Aorta (tissue), 5 donors: ENCODE measurements at regions not wholly inside any gene's neighbourhood (a gene's known extent, or its start where the extent isn't known, plus 50 kb on each side); places are given as distances from the start of the nearest gene placed in this dataset.

ENCODE experiments used
- ATAC-seq: fragments of 200-7000 bp; cut with Tn5 transposase; one replicate; pipeline ENCODE4 v1.9.1; 2022; ENCODE audit warnings: moderate library complexity; ENCODE audit not compliant: low FRiP score
- DNase-seq, 2 donors: peaks; one replicate each; pipeline ENCODE4 v3.0.0-alpha.2; 2020
- H3K27ac ChIP-seq, 2 donors: one replicate each; pipeline ENCODE4 v1.5.1; 2013; ENCODE audit warnings: low read length in 2 of 2, mild to moderate bottlenecking in 2 of 2, moderate library complexity in 2 of 2, control low read depth in 1 of 2, inconsistent platforms in 1 of 2, low read depth in 1 of 2
- H3K27me3 ChIP-seq, 2 donors: one replicate each; pipeline ENCODE4 v1.6.1; 2013; ENCODE audit warnings: control low read depth in 1 of 2, low read length in 1 of 2, mild to moderate bottlenecking in 1 of 2, moderate library complexity in 1 of 2; ENCODE audit not compliant: insufficient read depth in 2 of 2, control insufficient read depth in 1 of 2
- H3K36me3 ChIP-seq, 2 donors: one replicate each; pipeline ENCODE4 v1.6.1; 2013; ENCODE audit warnings: control low read depth in 1 of 2, low read length in 1 of 2, mild to moderate bottlenecking in 1 of 2; ENCODE audit not compliant: insufficient read depth in 2 of 2, control insufficient read depth in 1 of 2
- H3K4me1 ChIP-seq, 2 donors: one replicate each; pipeline ENCODE4 v1.6.1; 2013; ENCODE audit warnings: low read length in 2 of 2, control low read depth in 1 of 2, mild to moderate bottlenecking in 1 of 2, moderate library complexity in 1 of 2; ENCODE audit not compliant: insufficient read depth in 2 of 2, control insufficient read depth in 1 of 2
- H3K4me3 ChIP-seq, 2 donors: one replicate each; pipeline ENCODE4 v1.5.1; 2013; ENCODE audit warnings: low read length in 2 of 2, control low read depth in 1 of 2, mild to moderate bottlenecking in 1 of 2
- H3K9me3 ChIP-seq: one replicate; pipeline ENCODE4 v1.6.1; 2013; ENCODE audit warnings: mild to moderate bottlenecking, low read length; ENCODE audit not compliant: control insufficient read depth
- WGBS, 2 donors: extraction: QIAGEN DNeasy Blood & Tissue Kit; methylation state at CpG; one replicate each; pipeline ENCODE4 v1.1.7; 2013; 5-methylcytosine and 5-hydroxymethylcytosine counted together
- intact Hi-C, 2 donors: fragments of 100-400 bp; cut with DNase I; formaldehyde crosslinking; loops; one replicate each; pipeline versions ENCODE4 v1.14.2 to v1.15.0; 2022
- donor health status: healthy with polysubstance abuse.
- donor health status: Bipolar disorder and iron deficiency.
- donor health status: DM: no; HTN: no; CAD: no.
- donor health status: DM: no; HTN: no; CAD: no.
- donor health status: DM: yes; HTN: yes; CAD: no.

DNA sequence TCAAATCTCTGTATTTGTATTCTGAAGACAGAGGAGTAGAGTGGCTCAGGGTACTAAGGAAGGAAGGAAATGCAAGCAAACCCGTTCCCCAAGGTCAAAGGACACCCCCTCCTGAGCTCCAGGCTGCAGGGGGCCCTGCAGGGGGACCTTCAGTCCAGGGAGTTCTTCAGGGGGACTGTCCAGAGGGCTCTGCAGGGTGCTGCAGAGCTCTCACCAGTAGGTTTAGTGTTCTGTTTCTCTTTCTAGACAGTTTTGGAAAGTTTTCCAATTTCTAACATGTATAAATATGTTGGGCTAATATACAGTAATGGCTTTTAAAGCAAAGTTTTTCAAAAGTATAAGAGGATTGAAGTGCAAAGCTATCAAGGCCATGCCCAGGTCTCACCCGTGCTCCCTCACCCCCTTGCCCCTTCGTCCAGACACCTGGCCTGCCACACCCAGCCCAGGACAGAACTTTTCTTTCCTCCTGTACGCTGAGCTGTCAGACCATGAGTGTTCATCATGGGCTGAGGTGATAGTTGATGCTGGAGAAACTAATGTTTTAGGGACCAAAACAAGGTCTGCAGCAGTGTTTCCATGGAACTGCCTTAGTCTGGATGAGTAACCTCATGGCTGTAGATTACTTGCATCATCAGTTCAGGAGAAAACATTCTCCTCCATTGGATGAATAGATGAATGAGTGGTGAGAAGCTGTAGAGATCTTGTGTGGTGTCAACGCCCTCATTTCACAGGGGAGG lies 134.2 kb downstream of the GLI2 start:
- Histone ChIP-seq H3K27ac (no peak overlapping the region), H3K36me3 (no peaks in the 10 kb centered on the region), H3K4me1 (no peaks in the 10 kb centered on the region), H3K9me3 (no peaks in the 10 kb centered on the region), H3K4me3 (no peak overlapping the region), H3K27me3 (no peaks in the 10 kb centered on the region)
- DNase-seq (peak in 1 of 2 donors; percentile 4), ATAC-seq (no peak)
- intact Hi-C loops, result loop anchor here (5.0 kb wide), 1 partner anchor 42 kb away; no protein-coding TSS in a partner anchor
- 77 to 78% methylated on average over 5 of the region's 5 CpGs for WGBS, 2 donors

DNA sequence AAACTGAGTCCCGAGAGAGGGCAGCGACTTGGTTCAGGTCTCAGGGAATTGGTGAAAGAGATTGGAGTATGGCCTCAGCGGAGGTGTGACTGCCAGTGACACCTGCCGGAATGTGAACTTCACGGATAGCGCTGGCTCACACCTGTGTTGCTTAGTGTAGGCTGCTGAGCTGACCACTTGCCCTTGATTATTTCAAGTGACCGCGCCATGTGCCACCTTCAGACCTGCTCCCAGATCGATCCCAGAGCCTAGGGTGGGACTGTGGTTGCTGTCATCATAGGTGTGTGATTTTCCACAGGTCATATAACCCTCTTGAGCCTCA lies 134.8 kb downstream of the GLI2 start:
- 95 to 97% methylated on average over 9 of the region's 9 CpGs for WGBS, 2 donors
- no peaks in the 10 kb centered on the region for H3K27me3 ChIP-seq
- intact Hi-C loops, result no loop called here
- DNase-seq, result peak; percentile 17 to 42
- no peak for ATAC-seq
- no peaks in the 10 kb centered on the region for H3K36me3 ChIP-seq
- H3K4me3 ChIP-seq, result no peak overlapping the region
- no peaks in the 10 kb centered on the region for H3K9me3 ChIP-seq
- H3K27ac ChIP-seq, result no peak overlapping the region
- no peaks in the 10 kb centered on the region for H3K4me1 ChIP-seq

- Histone ChIP-seq H3K36me3 (no peaks in the 10 kb centered on the region), H3K27me3 (no peaks in the 10 kb centered on the region), H3K9me3 (no peaks in the 10 kb centered on the region), H3K4me3 (no peak overlapping the region), H3K27ac (no peak overlapping the region), H3K4me1 (no peaks in the 10 kb centered on the region)
- DNase-seq (peak; percentile 17 to 53), ATAC-seq (no peak)
- 93% methylated on average over 10 of the region's 10 CpGs for WGBS, 2 donors
- intact Hi-C loops, result no loop called here
Observed at GRCh38 chr2:120871016-120871635, 135.5 kb downstream of the GLI2 start.

- intact Hi-C loops, result no loop called here
- H3K27me3 ChIP-seq, result no peaks in the 10 kb centered on the region
- no peaks in the 10 kb centered on the region for H3K36me3 ChIP-seq
- ATAC-seq, result no peak
- no peaks in the 10 kb centered on the region for H3K4me1 ChIP-seq
- WGBS, 2 donors, result 87 to 90% methylated on average over 7 of the region's 7 CpGs
- H3K4me3 ChIP-seq, result no peak overlapping the region
- H3K27ac ChIP-seq, result no peak overlapping the region
- H3K9me3 ChIP-seq, result no peaks in the 10 kb centered on the region
- DNase-seq, result peak; percentile 41 to 56
Observed at GRCh38 chr2:120871881-120872620, 136.4 kb downstream of the GLI2 start.

- DNase-seq (peak; percentile 59 to 77), ATAC-seq (peak; percentile 49)
- Histone ChIP-seq H3K4me1 (no peaks in the 10 kb centered on the region), H3K4me3 (no peak overlapping the region), H3K36me3 (no peaks in the 10 kb centered on the region), H3K27me3 (no peaks in the 10 kb centered on the region), H3K9me3 (no peaks in the 10 kb centered on the region), H3K27ac (peak overlapping the region in 1 of 2 donors; percentile 4)
- WGBS, 2 donors, result 13% methylated on average over 27 of the region's 27 CpGs
- intact Hi-C loops, result no loop called here
Observed at GRCh38 chr2:120873958-120874887, 138.6 kb downstream of the GLI2 start.

DNA sequence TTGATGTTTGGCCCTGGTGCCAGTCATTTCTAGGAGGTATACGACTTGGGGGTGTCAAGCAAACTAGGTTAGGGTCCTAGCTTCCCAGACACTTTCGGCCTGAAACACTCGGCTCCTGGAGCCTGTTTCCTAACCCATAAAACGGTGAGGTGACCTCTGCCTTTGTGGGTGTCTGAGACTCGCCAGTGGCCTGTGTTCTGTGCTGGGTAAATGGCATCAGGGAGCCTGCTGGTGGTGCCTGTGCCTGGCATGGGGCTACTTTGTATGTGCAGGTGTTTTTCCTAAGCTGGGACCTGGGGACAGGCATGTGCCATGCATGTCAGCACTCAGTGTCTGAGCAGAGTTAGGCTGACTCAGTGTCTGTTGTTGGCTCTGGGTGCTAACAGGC lies 139.2 kb downstream of the GLI2 start:
- no peaks in the 10 kb centered on the region for H3K27me3 ChIP-seq
- no peaks in the 10 kb centered on the region for H3K4me1 ChIP-seq
- intact Hi-C loops, result no loop called here
- no peak overlapping the region for H3K4me3 ChIP-seq
- no peaks in the 10 kb centered on the region for H3K36me3 ChIP-seq
- DNase-seq (peak; percentile 29 to 62), ATAC-seq (no peak)
- H3K27ac ChIP-seq, result no peak overlapping the region
- no peaks in the 10 kb centered on the region for H3K9me3 ChIP-seq
- WGBS, 2 donors, result 69 to 75% methylated on average over 5 of the region's 5 CpGs

- Histone ChIP-seq H3K4me3 (no peak overlapping the region), H3K9me3 (no peaks in the 10 kb centered on the region), H3K4me1 (no peaks in the 10 kb centered on the region), H3K36me3 (no peaks in the 10 kb centered on the region), H3K27me3 (no peaks in the 10 kb centered on the region), H3K27ac (no peak overlapping the region)
- no peak for ATAC-seq
- peak; percentile 38 to 51 for DNase-seq
- intact Hi-C loops, result no loop called here
- WGBS, 2 donors, result 80 to 87% methylated on average over 11 of the region's 11 CpGs
Observed at GRCh38 chr2:120875431-120875830, 139.8 kb downstream of the GLI2 start.

DNA sequence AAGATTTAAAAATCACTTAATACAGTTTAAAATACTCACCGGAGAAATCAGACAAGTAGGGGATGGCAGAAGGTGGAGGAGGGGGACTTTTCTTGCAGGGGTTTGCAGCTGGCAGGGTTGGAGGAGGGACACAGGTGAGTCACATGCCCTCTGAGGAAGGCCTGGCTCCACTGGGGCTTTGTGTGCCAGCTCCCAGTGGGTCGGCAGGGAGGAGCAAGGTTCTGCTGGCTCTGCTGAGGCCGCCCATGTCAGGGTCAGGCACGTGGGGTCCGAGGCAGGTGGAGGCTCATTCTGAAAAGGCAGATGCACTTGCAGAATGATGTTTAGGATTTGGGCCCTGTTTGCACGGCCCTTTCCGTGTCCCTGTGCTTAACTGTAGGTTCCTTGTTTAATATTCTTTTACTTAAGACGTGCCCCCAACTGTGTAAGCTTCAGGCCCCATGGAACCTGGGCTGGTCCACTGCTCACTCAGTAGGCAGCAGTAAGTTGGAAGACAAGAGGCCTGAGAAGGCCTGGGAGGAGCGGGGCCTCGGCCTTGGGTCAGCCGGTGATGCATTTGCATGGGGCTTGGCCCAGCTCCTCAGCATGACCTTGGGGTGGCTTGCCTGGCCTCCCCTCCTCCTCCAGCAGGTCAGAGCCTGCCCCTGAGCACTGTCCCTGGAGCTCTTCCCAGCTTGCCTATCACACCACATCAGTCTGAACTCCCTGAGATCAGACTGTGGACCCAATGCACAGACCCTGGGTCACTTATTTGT lies 141.0 kb downstream of the GLI2 start:
- ATAC-seq (no peak), DNase-seq (peak; percentile 34 to 61)
- intact Hi-C loops, result no loop called here
- Histone ChIP-seq H3K27me3 (no peaks in the 10 kb centered on the region), H3K36me3 (no peaks in the 10 kb centered on the region), H3K27ac (no peak overlapping the region), H3K4me1 (no peaks in the 10 kb centered on the region), H3K9me3 (no peaks in the 10 kb centered on the region), H3K4me3 (no peak overlapping the region)
- WGBS, 2 donors, result 92 to 95% methylated on average over 11 of the region's 11 CpGs
